DND-41 (cell line): ENCODE measurements at regions not wholly inside any gene's neighbourhood (a gene's known extent, or its start where the extent isn't known, plus 50 kb on each side); places are given as distances from the start of the nearest gene placed in this dataset.

ENCODE experiments used
- EZH2 ChIP-seq: IDR thresholded peaks from 3 replicates; pipeline ENCODE4 v1.6.1; 2012; ENCODE audit warnings: borderline replicate concordance, low read depth, mild to moderate bottlenecking, moderate library complexity, low read length, inconsistent platforms; ENCODE audit not compliant: severe bottlenecking
- TF ChIP-seq, protein P1 (sequence below): IDR thresholded peaks from 2 replicates; pipeline ENCODE4 v1.5.1; 2012; ENCODE audit warnings: borderline replicate concordance, low read length, moderate library complexity, mild to moderate bottlenecking; ENCODE audit not compliant: poor library complexity, severe bottlenecking; ENCODE audit errors: extremely low read depth

DNA sequence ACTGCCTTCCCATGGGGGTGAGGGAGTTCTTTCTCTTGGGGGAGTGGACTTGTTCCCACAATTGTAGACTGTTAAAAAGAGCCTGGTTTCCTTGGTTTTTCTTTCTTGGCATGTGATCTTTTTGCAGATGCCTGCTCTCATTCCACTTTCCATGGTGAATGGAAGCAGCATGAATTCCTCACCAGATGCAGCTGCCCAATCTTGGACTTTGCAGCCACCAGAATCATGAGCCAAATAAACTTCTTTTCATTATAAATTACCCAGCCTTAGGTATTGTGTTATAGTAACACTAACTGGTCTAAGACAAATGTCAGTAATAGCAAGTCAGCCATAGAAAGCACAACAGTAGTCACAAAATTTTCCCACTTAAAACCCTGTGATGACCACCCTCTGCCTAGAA lies 260.5 kb upstream of the THBS1 start:
- TF ChIP-seq, protein P1, sequence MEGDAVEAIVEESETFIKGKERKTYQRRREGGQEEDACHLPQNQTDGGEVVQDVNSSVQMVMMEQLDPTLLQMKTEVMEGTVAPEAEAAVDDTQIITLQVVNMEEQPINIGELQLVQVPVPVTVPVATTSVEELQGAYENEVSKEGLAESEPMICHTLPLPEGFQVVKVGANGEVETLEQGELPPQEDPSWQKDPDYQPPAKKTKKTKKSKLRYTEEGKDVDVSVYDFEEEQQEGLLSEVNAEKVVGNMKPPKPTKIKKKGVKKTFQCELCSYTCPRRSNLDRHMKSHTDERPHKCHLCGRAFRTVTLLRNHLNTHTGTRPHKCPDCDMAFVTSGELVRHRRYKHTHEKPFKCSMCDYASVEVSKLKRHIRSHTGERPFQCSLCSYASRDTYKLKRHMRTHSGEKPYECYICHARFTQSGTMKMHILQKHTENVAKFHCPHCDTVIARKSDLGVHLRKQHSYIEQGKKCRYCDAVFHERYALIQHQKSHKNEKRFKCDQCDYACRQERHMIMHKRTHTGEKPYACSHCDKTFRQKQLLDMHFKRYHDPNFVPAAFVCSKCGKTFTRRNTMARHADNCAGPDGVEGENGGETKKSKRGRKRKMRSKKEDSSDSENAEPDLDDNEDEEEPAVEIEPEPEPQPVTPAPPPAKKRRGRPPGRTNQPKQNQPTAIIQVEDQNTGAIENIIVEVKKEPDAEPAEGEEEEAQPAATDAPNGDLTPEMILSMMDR, result no peak
- no peak for TF ChIP-seq EZH2
